Hindlimb muscle (tissue), 1 donor: ENCODE measurements at regions not wholly inside any gene's neighbourhood (a gene's known extent, or its start where the extent isn't known, plus 50 kb on each side); places are given as distances from the start of the nearest gene placed in this dataset.
"Not testable (repeated sequence)": the region's sequence is repeated elsewhere in the genome, so short reads cannot be mapped to it uniquely, and the experiment has no call there.

Source experiments
- DNase-seq: peaks from one replicate; pipeline ENCODE4 v3.0.0-alpha.2; 2013

DNA sequence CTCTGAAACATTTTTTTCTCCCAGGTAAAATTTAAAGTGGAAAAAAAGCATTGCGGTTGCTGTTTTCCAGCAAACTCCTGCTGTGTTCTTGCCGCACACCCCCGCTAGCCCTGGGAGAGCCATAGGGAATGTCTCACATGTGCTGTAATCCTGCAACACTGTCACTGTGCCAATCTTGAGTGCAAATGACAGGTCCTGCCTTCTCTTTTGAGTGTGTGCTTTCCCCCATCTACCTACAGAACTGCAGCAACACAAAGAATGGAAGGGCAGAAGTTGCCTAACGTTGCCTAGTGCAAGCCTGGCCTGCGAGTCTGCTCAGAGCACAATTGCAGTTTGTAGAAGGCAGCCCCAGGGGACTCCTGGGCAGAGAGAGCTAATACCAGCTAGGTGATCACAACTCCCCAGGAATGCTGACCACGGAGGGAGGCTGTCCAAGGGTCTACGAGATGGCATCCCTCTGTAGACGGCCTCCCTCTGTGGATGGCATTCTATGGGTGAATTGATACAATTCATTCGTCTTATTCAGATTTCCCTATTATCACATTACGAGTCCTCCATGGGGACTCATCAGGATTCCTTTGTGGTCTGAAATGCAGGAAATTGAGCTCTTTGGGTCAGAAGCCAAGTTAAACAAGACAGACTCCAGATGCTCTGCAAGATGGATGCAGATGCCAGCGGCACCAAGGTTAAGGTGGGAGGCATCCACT lies 172.6 kb upstream of the S1PR3 start:
- no peak for DNase-seq

DNA sequence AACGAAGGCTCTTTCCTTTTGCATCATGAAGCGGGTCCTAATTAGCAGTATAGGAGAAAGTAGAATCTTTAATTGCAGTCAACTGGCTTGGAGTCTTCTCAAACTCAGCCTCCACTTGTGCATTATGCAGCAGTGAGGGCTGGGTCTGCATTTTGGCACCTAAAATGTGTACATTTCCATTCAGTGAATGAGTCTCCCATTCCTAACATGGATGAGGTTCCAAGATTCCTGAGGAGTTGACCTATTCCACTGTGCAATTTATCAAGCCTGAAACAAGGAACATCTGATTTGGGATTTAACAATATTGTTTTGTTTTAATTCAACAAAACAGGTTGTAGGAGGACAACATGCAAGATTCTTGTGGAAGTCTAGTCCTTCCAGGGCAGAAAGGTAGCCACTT lies 171.8 kb upstream of the S1PR3 start:
- no peak for DNase-seq

DNA sequence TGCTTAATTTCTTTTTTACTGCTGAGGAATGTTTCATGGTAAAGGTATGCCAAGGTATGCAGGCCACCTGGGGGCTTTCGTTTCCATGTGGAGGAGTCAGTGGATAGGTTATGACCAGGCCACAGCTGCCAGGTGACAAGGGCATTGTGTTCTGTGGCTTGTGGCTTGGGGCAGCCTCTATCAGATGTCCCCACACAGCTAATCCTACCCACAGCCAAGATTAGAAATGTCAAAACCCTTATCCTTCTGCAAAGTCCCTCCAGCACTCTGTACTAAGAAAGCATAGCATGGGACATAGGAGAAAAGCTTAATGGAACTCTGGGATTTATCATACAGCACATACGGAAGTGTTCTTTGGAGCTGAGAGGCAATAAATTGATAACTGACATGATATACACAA lies 171.2 kb upstream of the S1PR3 start:
- no peak for DNase-seq

DNA sequence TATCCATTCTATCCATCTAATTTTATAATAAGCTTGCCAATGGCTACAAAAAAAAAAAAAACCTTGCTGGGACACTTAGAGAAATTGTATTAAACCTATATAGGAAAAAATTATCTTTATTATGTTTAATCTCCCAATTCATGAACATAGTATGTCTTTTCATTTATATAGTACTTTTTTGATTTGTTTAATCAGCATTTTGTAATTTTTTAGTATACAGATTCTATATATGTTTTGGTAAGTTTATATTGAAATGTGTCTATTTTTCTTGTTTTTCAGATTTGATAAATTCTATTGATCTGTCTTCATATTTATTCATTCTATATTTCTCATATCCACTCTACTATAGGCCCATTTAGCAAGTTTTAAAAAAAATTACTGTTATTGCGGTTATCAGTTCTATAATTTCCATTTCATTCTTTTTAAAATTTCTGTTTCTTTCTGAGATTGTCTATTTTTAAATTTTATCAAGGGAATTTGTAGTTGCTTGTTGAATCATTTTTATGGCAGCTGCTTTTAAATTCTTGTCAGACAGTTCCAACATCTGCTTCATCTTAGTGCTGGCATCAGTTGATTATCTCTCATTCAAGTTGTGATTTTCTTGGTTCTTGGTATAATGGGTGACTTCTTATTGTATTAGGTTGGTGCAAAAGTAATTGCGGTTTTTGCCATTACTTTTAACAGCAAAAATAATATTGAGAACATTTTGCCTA lies 170.1 kb upstream of the S1PR3 start:
- DNase-seq = no peak

DNA sequence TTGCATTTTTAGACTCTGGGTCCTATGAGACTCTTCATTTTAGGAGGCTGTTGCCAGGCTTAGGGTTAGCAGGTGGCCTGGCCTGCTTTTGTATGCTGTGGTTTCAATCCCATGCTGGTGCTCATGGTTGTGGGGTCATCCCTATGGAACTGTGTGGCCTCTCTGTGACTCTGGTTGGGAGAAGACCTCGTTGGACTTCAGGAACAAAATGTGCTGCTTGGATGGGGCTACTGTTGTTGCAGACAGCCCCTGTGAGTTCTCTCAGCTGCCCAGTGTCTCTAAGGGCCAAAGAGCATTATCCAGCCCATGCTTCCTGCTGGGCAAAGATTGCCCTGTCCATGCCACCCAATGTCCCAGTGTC lies 169.5 kb upstream of the S1PR3 start:
- DNase-seq = no peak

DNA sequence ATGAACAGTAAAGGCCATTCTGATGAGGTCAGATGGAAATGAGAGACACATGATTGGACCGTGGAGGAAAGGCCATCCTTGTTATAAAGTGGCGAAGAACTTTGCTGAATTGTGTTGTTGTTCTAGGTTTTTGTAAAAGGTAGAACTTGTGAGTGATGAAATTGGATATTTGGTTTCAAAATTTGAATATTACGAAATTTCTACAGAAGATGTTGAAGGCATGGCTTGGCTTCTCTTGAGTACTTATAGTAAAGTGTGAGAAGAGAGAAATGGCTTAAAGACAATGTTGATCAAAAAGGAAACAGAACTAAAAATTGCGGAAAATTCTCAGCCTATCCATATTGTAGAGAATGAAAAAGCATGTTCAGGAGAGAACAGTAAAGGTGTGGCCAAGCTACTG lies 166.6 kb upstream of the S1PR3 start:
- no peak for DNase-seq

DNA sequence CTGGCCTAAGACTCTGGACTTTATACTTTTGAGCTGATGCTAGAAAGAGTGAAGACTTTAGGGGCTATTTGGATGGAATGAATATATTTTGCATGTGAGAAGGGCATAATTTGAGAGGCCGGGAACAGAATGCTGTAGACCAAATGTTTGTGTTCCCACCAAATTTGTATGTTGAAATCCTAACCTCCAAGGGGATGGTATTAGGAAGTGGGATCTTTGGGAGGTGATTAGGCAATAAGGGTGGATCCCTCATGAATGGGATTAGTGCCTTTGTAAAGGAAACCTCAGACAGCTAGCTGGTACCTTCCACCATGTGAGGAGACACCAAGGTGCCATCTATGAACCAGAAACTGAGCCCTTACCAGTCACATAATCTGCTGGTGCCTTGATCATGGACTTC lies 165.1 kb upstream of the S1PR3 start:
- DNase-seq = no peak

DNA sequence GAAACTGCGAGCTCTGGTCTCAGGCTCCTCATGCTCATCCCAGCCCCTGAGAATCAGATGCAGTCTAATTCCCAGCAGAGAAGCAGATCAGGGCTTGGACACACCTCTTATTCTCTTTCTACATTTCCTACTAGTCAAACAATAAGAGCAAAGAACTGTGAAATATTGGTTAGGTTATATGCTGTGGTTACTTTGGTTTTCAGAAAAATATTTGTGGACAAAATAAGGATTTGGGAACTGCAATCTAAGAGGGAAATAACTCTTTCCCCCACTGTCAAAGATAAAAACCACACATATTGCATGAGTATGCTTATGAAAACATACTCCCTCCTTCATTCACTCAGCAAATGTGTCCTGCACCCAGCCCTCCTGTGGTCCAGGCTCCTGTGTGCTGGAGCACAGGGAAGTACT lies 164.5 kb upstream of the S1PR3 start:
- DNase-seq = no peak

DNA sequence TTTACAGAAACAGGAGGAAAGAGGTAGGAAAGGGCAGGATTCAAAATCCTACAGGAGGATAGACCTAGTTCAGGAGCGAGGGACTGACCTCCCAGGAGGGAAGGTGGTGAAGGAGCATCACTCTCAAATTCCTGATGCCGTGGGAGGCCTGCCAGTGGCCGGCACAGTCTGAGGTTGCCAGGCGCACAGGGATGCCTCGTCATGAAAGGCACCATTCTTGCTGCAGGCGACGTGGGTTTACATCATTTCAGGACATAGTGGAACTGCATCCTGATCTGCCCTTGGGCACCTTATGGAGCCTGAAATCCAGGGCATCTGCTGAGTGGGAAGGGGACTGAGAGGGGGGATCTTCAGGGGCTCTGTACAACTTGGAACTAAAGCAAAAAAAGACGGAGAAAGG lies 163.2 kb upstream of the S1PR3 start:
- no peak for DNase-seq

DNA sequence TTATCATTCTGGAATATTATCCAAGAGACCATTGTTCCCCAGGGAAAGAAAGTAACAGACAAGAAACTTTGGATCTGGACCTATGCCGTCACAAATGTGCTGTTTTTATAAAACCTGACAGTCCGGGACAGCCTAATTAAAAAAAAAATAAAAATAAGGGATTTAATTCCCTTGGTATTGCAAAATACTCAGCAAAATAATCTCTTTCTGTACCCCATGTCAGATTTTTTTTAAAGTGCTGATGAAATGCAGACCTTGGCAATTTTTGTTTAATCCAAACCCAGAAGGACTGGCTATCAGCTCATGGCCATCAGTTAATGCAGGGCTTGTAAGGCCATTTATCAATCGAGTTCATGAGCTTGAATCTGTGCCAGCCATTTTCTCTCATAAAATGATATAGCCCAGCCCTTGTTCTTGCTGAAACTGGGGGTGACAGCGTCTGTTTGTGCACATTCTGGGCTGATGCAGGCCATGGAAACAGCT lies 162.7 kb upstream of the S1PR3 start:
- no peak for DNase-seq

DNA sequence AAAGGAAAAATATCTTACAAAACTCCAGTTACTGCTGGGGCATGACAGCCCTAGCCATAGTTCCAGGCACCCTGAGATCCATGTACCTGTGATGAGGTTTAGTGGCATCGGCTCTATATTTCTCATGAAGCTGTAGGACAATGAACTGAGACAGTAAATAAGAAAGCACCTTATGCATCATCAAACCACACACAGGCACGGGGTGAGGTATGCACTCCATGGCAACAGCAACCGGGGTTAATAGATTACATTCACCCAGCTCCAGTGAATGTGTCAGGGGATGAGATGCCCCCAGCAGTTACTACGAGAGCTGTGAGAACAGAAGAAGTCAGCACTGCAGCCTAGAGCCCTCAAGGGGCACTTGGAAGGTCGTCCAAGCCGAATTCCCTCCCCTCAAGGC lies 162.0 kb upstream of the S1PR3 start:
- DNase-seq = no peak

DNA sequence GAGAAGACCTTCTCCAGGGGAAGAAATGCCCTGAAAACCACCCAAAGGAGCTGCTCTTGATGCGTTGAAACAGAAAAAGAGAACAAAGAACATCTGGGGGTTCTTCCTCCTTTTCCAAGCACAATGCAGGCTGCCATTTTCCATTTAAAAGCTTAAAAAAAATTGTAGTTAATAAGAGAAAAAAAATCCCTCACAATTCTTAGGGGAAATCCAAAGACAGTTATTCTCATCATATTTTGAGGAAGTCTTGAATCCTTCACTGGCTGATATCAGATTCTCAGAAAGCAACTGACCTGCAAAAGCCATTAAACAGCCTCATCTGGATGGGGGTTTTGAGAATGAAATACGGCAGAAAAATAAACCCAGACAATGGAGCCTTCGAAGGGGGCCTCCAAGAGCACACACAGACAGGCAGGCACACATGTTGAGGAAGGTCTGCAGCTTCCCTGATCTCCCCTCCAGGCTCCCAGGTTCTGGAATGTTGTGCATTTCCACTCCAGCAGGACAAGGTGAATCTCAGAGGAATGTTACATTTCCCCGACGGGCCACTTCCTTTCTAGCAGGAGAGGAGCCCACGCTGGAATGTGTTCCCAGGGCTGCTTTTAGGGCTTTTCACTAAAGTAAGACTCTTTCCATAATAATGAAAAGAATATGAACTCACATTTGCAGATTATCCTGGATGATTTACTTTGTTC lies 159.4 kb upstream of the S1PR3 start:
- DNase-seq = peak; percentile 26

DNA sequence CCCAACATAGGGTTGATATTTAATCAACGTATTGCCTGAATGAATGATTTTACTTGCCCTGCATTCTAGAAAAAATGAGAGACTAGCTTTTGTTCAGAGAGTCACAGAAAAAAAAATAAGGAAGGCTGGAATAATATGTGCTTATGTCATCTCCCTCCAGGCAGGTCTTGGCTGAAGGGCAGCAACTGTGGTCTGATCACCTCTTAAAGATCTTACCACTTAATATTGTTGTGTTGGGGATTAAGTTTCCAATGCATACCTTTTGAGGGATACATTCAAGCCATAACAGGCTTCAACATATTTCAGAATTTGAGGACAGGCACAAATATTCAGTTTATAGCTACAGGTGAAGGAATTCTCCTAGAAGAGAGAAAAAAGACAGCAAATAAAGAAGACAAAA lies 157.3 kb upstream of the S1PR3 start:
- no peak for DNase-seq

DNA sequence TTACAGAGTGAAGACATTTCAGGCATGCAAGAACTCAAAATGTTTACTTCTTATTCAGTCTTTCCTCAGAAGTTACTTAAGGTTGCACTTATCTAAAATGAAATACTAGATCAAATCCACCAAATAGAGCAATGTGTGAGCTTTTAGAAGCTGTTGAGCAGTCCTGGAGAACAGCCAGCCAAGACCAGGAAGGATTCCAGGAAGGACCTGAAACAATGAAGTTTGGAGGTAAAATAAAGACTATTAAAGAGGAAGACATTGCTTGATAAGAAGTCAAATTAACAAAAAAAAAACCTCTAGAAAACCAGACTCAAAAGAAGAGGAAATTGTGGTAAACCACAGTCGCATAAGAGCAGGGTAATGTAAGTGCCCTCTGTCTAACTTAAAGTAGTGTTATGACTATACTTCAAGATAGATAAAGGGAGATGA lies 156.2 kb upstream of the S1PR3 start:
- no peak for DNase-seq

DNA sequence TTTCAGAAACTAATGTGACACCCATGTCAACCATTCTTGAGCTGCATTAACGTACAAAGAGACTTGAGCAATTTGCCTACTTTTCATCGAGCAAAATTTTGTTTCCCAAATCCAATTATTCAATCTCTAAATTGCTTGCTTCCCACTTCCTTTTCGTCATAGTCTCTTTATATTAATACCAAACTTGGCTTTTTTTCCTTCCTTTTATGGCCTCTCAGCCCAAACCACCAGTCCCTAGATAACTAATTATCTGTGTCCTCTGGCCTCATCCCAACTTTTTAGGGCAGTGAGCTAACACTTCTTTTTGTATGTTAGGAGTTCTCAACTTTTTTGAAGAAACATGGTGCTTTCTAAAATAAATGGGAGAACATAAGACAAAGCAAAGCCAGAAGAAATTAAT lies 155.5 kb upstream of the S1PR3 start:
- no peak for DNase-seq

DNA sequence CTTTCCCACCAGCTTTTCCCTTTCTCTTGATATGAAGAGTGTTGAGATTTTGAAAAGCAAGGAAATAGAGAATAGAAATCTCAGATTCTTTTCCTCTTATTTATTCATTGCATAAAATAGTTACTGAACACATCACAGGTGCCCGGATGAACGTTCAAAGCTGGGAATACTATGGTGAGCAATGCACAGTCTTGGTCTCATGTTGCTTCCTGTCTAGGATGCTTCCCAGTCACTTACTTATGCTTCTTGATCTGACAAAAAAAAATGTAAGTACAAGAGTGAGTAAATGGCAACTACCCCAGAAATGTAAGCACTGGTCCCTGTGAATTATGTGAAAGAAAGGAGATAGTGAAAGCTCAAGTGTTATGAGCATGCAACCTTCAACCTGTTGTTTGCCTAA lies 153.5 kb upstream of the S1PR3 start:
- DNase-seq = no peak

DNA sequence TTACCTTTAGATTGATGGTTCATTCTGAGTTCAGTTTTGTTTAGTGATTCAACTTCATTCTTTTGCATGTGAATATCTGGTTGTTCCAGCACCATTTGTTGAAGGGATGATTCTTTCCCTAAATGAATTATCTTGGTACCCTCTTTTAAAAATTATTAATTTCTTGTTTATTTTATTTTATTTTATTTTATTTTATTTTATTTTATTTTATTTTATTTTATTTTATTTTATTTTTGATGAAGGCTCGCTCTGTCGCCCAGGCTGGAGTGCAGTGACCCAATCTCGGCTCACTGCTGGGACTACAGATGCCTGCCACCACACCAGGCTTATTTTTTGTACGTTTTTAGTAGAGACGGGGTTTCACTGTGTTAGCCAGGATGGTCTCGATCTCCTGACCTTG lies 141.4 kb upstream of the S1PR3 start:
- not testable (repeated sequence) for DNase-seq

DNA sequence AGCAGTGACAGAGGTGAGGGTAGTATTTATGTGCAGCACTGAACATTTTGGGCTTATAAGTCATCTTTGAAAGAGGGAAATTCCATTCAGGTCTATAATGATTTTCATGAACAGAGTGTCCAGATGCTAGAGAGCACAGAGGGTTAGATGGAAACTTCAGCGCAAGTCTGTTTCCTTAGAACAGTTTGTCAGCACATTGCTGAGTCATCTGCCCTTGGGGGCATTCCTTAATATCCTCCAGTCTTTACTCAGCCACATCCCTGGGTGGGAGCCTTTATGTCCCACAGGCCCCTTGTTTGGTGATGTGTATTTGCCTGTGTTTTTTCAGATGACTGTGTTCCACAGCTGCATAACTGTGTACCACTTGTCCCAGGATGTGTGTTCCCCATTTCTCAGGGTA lies 138.5 kb upstream of the S1PR3 start:
- DNase-seq = no peak

DNA sequence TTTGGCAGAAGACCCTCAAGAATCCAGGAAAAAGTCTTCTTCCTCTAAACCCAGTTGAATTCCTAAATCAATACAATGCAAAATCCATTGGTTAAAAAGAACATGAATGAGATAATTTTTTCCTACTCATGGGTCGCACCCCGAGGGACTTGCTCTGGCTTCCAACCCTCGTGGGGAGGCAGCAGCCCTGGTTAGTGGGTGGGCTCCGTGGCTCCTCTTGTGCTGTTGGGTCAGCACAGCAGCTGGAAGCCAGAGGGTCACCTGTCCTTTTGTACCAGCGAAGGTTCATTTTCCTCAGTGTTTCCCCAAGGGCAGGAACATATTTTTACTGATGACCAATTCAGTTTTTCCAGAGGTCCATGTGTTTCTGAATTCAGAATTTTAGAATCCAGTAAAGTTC lies 120.6 kb upstream of the S1PR3 start:
- DNase-seq = no peak

DNA sequence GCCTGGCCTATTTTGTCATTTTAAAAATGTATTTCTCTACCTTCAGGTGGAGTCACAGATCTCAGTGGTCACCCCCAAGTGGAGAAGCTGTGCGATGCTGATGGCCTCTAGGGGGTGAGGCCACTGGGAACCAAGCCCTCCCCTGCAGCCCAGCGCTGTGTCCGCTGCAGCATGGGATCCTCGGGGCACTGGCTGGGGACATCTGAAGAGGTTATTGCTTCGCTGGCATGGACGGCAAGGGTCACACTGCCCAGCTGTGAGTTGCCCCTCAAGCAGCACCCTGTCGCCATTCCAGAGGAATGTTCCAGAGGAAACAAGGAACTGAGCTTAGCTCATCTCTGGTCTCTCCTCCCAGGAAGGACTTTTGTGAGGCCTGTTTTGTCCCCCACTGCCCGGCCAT lies 119.6 kb upstream of the S1PR3 start:
- no peak for DNase-seq

DNA sequence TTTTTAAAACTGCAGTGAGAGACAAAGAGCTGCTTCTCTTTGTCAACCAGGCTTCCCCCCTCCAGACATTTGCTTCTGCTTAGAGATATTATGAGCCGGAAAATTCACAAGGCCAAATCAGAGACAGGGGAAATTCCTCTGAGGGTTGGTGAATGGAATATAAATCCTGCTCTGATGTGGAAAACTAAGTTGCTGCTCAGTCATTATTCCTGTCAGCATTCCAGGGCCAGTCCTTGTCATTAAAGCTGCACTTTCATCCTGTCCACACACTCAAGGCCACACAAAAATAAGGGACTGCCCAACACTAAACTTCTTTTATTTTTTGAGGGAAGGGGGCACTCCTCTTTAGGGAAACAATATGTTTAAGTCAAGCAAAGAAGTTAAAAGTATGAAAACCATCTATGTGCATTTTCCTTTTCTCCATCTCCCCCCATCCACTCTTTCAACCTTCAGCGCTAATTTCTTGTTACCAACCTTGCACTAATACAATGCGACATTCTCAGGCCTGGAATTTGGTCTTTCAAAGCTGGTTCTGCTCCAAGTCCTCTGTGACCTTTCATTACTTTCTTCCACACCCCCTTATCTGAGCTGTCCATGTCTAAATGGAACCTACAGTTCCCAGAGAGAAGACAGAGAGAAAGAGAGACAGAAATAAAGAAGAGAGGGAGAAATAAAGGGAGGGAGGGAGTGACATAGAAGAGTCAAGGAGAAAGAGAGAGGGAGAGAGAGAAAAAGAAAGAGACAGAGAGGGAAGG lies 118.9 kb upstream of the S1PR3 start:
- peak; percentile 53 for DNase-seq

DNA sequence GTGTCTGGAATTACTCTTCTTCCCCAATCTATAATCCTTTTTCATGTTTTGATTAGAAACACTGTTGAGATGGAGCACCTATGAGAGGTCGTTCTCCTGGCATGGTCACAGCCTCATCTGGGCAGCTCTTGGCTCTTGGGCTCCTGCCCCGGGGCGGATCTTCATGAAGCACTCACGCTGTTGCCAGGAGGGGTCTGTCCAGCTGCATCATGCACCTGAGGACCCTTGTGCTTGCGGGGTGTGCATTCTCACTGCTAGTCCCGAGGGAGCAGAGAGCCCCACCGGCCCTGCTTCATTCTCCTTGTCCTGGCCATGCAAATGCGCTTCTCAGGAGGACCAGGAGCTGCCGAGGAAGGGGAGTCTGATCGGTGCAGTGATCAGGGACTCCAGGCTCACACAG lies 117.6 kb upstream of the S1PR3 start:
- DNase-seq = no peak

DNA sequence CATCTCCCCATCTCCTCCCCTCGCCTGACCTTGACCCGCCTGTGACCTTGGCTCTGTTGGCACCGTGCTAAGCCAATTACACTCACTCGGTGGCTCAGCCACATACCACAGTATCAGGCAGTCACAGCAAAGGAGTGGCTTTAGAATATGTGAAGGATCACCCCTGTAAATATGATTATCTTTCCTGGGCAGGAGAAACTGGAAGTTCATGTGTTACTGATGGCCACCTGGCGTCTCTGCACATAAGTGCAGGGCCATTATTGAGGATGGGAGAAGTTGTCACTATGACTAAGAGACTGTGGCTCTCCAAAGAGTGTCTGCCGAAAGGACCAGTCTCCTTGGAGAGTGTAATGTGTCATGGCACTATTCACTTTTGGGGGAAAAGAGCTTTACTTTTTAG lies 116.9 kb upstream of the S1PR3 start:
- no peak for DNase-seq
